ENCODE measurements at regions not wholly inside any gene's neighbourhood (a gene's known extent, or its start where the extent isn't known, plus 50 kb on each side); places are given as distances from the start of the nearest gene placed in this dataset.

GRCh38 chr2:109065391-109065734 is 63.6 kb upstream of the SH3RF3 start:
- TF ChIP-seq, protein P1, sequence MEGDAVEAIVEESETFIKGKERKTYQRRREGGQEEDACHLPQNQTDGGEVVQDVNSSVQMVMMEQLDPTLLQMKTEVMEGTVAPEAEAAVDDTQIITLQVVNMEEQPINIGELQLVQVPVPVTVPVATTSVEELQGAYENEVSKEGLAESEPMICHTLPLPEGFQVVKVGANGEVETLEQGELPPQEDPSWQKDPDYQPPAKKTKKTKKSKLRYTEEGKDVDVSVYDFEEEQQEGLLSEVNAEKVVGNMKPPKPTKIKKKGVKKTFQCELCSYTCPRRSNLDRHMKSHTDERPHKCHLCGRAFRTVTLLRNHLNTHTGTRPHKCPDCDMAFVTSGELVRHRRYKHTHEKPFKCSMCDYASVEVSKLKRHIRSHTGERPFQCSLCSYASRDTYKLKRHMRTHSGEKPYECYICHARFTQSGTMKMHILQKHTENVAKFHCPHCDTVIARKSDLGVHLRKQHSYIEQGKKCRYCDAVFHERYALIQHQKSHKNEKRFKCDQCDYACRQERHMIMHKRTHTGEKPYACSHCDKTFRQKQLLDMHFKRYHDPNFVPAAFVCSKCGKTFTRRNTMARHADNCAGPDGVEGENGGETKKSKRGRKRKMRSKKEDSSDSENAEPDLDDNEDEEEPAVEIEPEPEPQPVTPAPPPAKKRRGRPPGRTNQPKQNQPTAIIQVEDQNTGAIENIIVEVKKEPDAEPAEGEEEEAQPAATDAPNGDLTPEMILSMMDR (IDR thresholded peaks at IDR 0.05; ENCODE audit: borderline replicate concordance, extremely low read depth, low read length, poor library complexity, severe bottlenecking): no peak
- no peak for TF ChIP-seq EZH2 (IDR thresholded peaks at IDR 0.05; ENCODE audit: borderline replicate concordance, low read depth, low read length, severe bottlenecking)

All from DND-41 (cell line).